NCI-H2107 treated with DMSO at 0.1 percent for 48 hours (cell line): ENCODE measurements at regions not wholly inside any gene's neighbourhood (a gene's known extent, or its start where the extent isn't known, plus 50 kb on each side); places are given as distances from the start of the nearest gene placed in this dataset.

Experiments
- DNase-seq: peaks from one replicate; lab custom pipeline; 2025; ENCODE audit not compliant: unreplicated experiment; lab: John Stamatoyannopoulos, UW

- DNase-seq: no peak
Observed at GRCh38 chr16:62565706-62566105, 529.5 kb upstream of the CDH8 start.

GRCh38 chr16:62564291-62564690 lies 528.1 kb upstream of the CDH8 start:
- DNase-seq: no peak

- no peak for DNase-seq
Observed at GRCh38 chr16:62562121-62562520, 525.9 kb upstream of the CDH8 start.

GRCh38 chr16:62549875-62550274 lies 513.6 kb upstream of the CDH8 start:
- DNase-seq: no peak

DNA sequence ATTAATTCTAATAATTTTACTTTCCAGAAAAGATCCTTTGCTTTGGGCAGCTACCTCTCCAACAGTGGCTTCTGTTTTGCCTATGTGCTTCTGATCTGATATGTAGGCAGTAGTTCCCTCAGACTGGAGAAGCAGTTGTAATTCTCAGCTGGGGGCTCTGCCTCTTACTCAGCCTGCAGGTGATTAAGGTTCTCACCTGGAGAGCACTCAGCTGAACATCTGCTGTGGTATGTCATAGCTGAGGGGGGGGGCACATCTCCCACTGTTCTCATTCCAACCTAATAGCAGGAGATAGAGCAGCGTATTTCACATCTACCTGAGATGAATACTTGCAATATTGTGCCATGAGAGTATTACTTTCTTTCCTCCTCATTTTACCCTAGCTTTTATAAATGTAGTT lies 511.9 kb upstream of the CDH8 start:
- DNase-seq: no peak

DNA sequence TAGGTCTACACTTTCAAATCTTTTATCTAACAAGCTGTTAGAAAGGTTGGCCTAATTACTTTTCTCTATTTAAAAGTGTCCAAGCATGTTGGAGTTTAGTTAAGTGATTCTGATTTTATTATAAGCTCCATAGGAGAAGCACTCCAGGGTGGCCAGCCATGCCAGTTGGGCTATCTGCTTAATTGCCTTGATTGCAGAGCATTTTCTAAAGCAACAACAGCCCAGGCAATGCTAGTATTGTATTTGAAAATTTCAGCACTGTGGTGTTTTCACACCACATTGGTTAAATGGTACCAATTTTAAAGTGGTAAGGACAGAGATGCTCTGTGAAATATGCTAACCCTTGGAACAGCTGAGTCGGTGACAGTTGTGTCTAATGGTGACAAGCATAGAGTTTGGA lies 510.5 kb upstream of the CDH8 start:
- DNase-seq: no peak

GRCh38 chr16:62545039-62545438 lies 508.8 kb upstream of the CDH8 start:
- DNase-seq: no peak

GRCh38 chr16:62543516-62543915 lies 507.3 kb upstream of the CDH8 start:
- DNase-seq: no peak

GRCh38 chr16:62539657-62540056 lies 503.4 kb upstream of the CDH8 start:
- DNase-seq: no peak

- DNase-seq: no peak
Observed at GRCh38 chr16:62530426-62530825, 494.2 kb upstream of the CDH8 start.

- DNase-seq: no peak
Observed at GRCh38 chr16:62516001-62516400, 479.8 kb upstream of the CDH8 start.

GRCh38 chr16:62503073-62503472 lies 466.8 kb upstream of the CDH8 start:
- DNase-seq: no peak

DNA sequence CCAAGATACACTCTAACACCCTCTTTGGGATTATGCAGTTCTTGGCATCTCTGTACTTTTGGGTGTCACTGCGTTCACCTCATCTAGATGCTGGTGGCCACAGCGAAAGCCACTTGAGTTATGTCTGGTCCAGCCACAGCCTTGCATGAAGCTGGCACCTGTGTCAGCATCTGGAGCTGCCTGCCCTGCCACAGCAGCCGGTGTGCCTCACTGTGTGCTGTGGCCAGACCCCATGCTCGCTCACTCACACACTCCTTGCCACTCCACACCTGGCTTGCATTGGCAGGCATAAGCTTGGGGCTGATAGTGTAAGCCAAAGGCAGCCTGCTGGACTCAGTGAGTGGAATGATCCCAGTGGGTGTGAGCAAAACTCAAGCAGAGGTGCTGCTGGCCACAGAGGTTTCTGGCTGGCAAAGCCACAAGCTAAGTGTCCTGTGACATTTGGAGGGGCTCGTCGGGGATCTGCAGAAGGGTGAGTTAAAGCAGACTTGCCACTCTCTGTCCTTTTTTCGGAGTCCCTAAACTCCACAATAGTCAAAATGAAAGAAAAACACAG lies 442.7 kb upstream of the CDH8 start:
- DNase-seq: no peak

DNA sequence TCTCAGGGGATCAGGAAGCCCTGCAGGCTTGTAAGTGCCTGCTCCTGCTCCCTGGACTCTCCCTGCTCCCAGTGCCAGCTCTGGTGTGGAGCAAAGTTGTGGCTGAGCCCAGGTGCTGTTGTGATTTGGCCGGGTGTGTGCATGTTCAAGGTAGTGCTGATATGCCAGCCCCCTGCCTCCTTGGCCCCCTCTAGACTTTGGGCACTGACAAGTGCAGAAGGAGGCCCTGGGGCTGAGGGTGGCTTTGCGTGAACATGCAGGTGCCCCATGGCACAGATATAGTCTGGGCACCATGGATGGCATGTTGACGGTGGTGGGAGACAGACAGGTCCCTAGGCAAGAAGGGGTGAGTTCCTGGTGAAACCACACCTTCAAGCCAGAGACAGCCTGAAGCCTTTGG lies 441.6 kb upstream of the CDH8 start:
- DNase-seq: no peak

- no peak for DNase-seq
Observed at GRCh38 chr16:62475573-62475972, 439.3 kb upstream of the CDH8 start.

GRCh38 chr16:62462971-62463370 lies 426.7 kb upstream of the CDH8 start:
- DNase-seq: no peak

DNA sequence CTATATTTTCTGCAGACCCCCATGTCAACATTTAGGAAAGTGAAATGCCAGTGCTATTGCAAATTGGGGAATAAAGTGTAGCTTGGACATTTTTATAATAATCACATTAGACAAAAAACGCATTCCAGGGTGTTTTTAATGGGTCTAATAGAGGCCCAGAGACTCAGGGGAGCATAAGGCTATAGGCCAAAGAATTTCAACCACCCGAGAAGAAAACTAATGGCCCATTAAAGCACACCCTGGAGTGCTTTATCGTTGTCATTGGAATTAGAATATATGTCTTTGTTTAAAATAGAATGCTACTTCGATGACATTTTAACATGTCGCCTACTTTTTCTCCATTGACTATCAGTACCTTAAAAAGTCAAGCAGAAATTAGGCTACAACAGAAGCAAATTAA lies 414.1 kb upstream of the CDH8 start:
- DNase-seq: no peak

DNA sequence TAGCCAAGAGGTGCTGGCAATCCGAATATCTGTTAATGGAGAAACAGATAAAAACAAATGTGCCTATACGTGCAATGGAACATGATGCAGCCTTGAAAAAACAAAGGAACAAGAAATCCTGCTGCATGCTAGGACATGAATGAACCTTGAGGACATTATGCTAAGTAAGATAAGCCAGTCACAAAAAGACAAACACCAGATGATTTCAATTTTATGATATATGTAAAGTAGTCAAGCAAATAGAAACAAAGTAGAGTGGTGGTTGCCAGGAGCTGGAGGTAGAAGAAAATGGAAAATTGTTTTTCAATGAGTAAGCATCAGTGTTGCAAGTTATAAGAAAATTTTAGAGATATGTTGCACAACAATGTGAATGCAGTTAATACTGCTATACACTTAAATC lies 409.7 kb upstream of the CDH8 start:
- DNase-seq: no peak

DNA sequence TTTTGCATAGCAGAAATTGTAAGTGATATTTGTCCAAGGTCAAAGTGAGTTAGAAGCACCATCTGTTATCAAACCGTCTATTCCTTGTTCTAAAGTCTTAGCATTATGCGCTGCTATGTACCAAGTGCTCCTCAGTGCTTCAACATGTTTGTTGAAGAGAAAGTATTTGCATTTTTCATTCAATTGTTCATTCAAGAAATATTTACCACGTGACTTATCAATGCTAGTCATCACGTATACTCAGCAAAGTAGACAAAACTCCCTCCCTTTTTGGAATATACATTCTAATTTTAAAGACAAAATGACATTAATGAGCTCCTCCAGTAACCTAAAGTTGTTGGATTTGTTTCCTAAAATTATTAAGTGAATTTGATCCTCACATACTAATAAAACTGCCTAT lies 388.0 kb upstream of the CDH8 start:
- DNase-seq: no peak

DNA sequence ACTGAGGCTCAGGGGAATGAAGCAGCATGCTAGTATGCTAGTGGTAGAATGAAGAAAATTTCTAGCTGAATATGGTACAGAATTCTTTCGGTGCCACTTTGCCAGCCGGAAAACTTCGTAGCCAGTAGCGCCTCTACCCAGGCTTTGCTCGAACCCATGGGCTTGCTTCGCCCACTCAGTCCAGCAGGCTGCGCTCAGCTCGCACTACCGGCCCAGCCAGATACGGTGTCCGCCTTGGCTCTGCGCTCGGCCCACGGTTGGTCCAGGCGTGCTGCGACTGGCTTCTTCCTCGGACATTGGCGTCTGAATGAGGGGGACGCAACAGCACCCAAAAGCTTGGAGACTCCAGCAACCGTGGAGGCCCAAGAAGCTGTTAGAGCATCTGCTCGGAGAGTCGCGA lies 372.5 kb upstream of the CDH8 start:
- DNase-seq: no peak

DNA sequence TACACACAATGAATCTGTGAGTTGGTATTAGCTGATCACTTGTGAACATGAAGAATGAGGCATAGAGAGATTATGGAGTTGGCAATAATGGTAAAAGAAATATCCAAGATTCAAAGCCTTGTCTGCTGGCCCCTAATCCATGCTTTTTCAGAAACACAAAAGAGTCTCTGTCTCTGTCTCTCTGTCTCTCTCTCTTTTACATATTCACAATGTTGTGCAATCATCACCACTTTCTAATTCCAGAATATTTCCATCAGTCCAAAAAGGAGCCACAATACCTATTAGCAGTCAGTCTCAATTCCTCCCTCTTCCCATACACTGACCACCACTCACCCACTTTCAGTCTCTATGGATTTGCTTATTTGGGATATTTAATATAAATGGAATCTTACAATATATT lies 370.1 kb upstream of the CDH8 start:
- no peak for DNase-seq

DNA sequence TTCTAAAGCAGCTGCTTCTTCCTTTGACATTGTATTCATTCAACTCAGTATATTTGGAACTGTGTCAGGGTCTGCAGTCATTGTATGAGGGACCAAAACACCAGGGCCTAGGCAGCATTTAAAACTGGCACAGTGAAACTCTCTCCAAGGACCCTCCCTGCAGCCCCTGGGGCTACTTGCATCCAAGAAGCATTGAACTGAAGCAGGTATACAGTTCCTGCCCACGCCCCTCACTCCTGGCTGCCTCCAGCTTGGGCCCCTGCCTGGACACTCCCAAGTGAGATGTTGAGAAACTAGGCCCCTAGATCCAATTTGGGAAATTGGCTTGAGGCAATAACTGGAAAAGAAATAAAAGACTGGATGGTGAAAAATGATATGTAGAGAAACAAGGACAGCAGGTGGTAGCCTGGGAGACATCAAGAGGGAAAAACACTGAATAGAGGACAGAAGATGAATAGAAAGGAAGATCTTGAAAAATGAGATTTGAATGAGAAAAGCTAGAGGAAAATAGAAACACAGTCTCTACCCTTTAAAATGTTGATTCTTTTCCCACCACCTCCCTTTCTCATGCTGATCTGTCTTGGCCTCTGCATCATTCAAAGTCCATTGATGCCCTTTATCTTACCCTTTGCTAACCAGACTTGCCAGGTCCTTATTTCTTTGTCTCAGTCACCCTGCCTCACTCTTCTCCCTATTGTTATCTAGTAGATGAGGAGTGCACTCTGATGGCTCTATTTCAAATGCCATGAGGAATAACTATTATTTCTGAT lies 368.8 kb upstream of the CDH8 start:
- no peak for DNase-seq

GRCh38 chr16:62392698-62393097 lies 356.5 kb upstream of the CDH8 start:
- DNase-seq: no peak
